ENCODE measurements at regions not wholly inside any gene's neighbourhood (a gene's known extent, or its start where the extent isn't known, plus 50 kb on each side); places are given as distances from the start of the nearest gene placed in this dataset.

DNA sequence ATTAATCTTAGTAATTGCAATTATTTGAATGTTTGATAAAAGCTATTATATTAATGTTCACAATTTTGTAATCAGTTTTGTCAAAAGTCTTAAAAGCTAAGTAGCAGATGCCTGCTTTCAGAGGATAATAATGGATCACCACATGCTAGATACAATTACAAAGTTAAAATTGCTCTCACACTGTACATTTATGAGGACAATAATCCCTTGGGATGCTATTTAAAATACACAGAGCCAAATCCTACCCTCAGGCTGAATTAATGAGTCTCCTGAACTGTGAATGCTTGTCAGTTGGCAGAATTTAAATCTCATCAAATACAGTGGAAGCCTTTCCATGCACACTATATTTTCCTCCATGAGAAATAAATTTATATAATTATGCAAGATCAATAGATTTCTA lies 153.3 kb upstream of the SYNCRIP start:
- H3K4me2 ChIP-seq, result no peak overlapping the region
- no peak overlapping the region for H3K27ac ChIP-seq
- no peaks in the 10 kb centered on the region for H4K20me1 ChIP-seq (ENCODE audit: insufficient read depth)
- no peak overlapping the region for H3K4me3 ChIP-seq (IDR thresholded peaks at IDR 0.05; ENCODE audit: insufficient read depth, low read depth, low read length)
- H3K9ac ChIP-seq, result no peak overlapping the region
- H2AFZ ChIP-seq (ENCODE audit: low read depth), result no peak overlapping the region
- H3K79me2 ChIP-seq (ENCODE audit: insufficient read depth, low read depth), result no peaks in the 10 kb centered on the region
- no peaks in the 10 kb centered on the region for H3K4me1 ChIP-seq (ENCODE audit: low read depth, poor library complexity, severe bottlenecking)
- H3K36me3 ChIP-seq (ENCODE audit: insufficient read depth), result no peaks in the 10 kb centered on the region
- no peaks in the 10 kb centered on the region for H3K27me3 ChIP-seq (ENCODE audit: insufficient read depth, low read depth)
- TF ChIP-seq, protein P1, sequence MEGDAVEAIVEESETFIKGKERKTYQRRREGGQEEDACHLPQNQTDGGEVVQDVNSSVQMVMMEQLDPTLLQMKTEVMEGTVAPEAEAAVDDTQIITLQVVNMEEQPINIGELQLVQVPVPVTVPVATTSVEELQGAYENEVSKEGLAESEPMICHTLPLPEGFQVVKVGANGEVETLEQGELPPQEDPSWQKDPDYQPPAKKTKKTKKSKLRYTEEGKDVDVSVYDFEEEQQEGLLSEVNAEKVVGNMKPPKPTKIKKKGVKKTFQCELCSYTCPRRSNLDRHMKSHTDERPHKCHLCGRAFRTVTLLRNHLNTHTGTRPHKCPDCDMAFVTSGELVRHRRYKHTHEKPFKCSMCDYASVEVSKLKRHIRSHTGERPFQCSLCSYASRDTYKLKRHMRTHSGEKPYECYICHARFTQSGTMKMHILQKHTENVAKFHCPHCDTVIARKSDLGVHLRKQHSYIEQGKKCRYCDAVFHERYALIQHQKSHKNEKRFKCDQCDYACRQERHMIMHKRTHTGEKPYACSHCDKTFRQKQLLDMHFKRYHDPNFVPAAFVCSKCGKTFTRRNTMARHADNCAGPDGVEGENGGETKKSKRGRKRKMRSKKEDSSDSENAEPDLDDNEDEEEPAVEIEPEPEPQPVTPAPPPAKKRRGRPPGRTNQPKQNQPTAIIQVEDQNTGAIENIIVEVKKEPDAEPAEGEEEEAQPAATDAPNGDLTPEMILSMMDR (conservative IDR thresholded peaks at IDR 0.05; ENCODE audit: low read depth, low read length), result no peak

DNA sequence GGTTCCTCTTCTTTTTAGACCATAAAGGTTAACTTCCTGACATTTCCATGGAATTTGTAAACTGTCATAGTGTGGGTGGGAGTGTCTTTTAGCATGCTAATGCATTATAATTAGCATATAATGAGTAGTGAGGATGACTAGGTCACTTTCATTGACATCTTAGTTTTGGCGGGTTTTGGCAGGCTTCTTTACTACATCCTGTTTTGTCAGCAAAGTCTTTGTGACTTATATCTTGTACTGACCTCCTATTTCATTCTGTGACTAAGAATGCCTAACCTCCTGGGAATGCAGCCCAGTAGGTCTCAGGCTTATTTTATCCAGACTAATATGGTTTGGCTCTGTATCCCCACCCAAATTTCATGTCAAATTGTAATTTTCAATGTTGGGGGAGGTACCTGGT lies 149.6 kb upstream of the SYNCRIP start:
- Histone ChIP-seq H3K27ac (no peak overlapping the region), H3K36me3 (ENCODE audit: insufficient read depth) (no peaks in the 10 kb centered on the region), H3K27me3 (ENCODE audit: insufficient read depth, low read depth) (no peaks in the 10 kb centered on the region), H3K4me3 (IDR thresholded peaks at IDR 0.05; ENCODE audit: insufficient read depth, low read depth, low read length) (no peak overlapping the region), H3K9ac (no peak overlapping the region), H3K79me2 (ENCODE audit: insufficient read depth, low read depth) (no peaks in the 10 kb centered on the region), H4K20me1 (ENCODE audit: insufficient read depth) (no peaks in the 10 kb centered on the region), H2AFZ (ENCODE audit: low read depth) (no peak overlapping the region), H3K4me2 (no peak overlapping the region), H3K4me1 (ENCODE audit: low read depth, poor library complexity, severe bottlenecking) (no peaks in the 10 kb centered on the region)
- TF ChIP-seq, protein P1 (conservative IDR thresholded peaks at IDR 0.05; ENCODE audit: low read depth, low read length), result no peak

DNA sequence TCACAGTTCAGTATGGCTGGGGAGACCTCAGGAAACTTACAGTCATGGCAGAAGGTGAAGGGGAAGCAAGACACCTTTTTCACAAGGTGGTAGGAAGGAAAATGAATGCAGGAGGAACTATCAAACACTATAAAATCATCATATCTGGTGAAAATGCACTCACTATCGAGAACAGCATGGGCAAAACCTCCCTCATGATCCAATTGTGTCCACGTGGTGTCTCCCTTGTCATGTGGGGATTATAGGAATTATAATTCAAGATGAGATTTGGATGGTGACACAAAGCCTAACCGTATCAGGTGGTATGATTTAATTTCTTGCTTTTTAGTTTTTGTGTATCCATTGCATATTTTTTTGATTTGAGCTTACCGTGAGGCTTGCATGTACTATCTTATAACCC lies 133.2 kb upstream of the SYNCRIP start:
- Histone ChIP-seq H3K27ac (no peak overlapping the region), H3K9ac (no peak overlapping the region), H2AFZ (ENCODE audit: low read depth) (no peak overlapping the region), H3K36me3 (ENCODE audit: insufficient read depth) (no peaks in the 10 kb centered on the region), H3K27me3 (ENCODE audit: insufficient read depth, low read depth) (no peaks in the 10 kb centered on the region), H3K4me1 (ENCODE audit: low read depth, poor library complexity, severe bottlenecking) (no peaks in the 10 kb centered on the region), H4K20me1 (ENCODE audit: insufficient read depth) (no peaks in the 10 kb centered on the region), H3K79me2 (ENCODE audit: insufficient read depth, low read depth) (no peaks in the 10 kb centered on the region), H3K4me2 (no peak overlapping the region), H3K4me3 (IDR thresholded peaks at IDR 0.05; ENCODE audit: insufficient read depth, low read depth, low read length) (no peak overlapping the region)
- TF ChIP-seq, protein P1 (conservative IDR thresholded peaks at IDR 0.05; ENCODE audit: low read depth, low read length), result no peak

DNA sequence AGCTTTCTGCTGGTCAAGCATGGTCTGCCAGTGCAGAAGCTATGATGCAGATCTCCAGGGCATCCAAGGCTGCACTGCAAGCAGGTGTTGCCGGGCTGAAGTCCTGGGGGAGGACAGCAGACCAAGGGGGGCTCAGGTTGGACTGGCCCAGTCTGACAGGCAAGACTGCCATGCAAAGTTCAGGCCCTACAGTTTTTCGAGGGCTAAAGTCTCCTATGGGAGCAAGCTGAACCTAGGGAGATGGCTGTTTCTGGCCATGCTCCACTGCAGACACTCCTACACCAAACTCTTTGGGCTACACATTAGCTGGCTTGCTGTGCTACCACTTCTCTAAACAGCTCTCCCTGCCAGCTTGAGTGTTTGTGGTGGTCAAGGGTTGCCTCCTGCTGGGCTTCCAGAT lies 130.0 kb upstream of the SYNCRIP start:
- H3K4me3 ChIP-seq (IDR thresholded peaks at IDR 0.05; ENCODE audit: insufficient read depth, low read depth, low read length), result no peak overlapping the region
- no peaks in the 10 kb centered on the region for H3K27me3 ChIP-seq (ENCODE audit: insufficient read depth, low read depth)
- no peak overlapping the region for H3K27ac ChIP-seq
- no peak overlapping the region for H3K4me2 ChIP-seq
- TF ChIP-seq, protein P1 (conservative IDR thresholded peaks at IDR 0.05; ENCODE audit: low read depth, low read length), result no peak
- H3K36me3 ChIP-seq (ENCODE audit: insufficient read depth), result no peaks in the 10 kb centered on the region
- no peaks in the 10 kb centered on the region for H3K4me1 ChIP-seq (ENCODE audit: low read depth, poor library complexity, severe bottlenecking)
- no peak overlapping the region for H2AFZ ChIP-seq (ENCODE audit: low read depth)
- H3K79me2 ChIP-seq (ENCODE audit: insufficient read depth, low read depth), result no peaks in the 10 kb centered on the region
- H3K9ac ChIP-seq, result no peak overlapping the region
- H4K20me1 ChIP-seq (ENCODE audit: insufficient read depth), result no peaks in the 10 kb centered on the region

Data from KMS-11 (cell line).